WTC11 (cell line): ENCODE measurements at regions not wholly inside any gene's neighbourhood (a gene's known extent, or its start where the extent isn't known, plus 50 kb on each side); places are given as distances from the start of the nearest gene placed in this dataset.

ENCODE experiments used
- ATAC-seq: fragments of 200-7000 bp; cut with Tn5 transposase; 2 replicates; pipeline ENCODE4 v1.10.0; 2021; ENCODE audit warnings: mild to moderate bottlenecking, moderate library complexity
- CTCF ChIA-PET: fragments of 300-600 bp; sonication (Branson Sonifier 250); formaldehyde crosslinking; loops from one replicate; lab custom pipeline; 2021; ENCODE audit warnings: antibody characterized with exemption; lab: Charles Lee
- POLR2A ChIA-PET: fragments of 350-600 bp; sonication (Branson Sonifier 250); formaldehyde crosslinking; loops from one replicate; lab custom pipeline; 2021; ENCODE audit warnings: antibody characterized with exemption; lab: Charles Lee
- DNase-seq: peaks from one replicate; pipeline ENCODE4 v3.0.0; 2021; ENCODE audit warnings: low spot score
- H3K27ac Mint-ChIP-seq: 2 replicates; pipeline ENCODE4 v1.8.0; 2021; ENCODE audit warnings: mixed read lengths
- H3K27me3 Mint-ChIP-seq: 2 replicates; pipeline ENCODE4 v1.8.0; 2021; ENCODE audit warnings: low read depth, mild to moderate bottlenecking, moderate library complexity, mixed read lengths
- H3K36me3 Mint-ChIP-seq: 2 replicates; pipeline ENCODE4 v1.8.0; 2021; ENCODE audit warnings: mixed read lengths
- H3K4me1 Mint-ChIP-seq: 2 replicates; pipeline ENCODE4 v1.8.0; 2022; ENCODE audit warnings: mixed read lengths
- H3K4me3 Mint-ChIP-seq: 2 replicates; pipeline ENCODE4 v1.8.0; 2021; ENCODE audit warnings: mild to moderate bottlenecking, moderate library complexity, mixed read lengths
- H3K9me3 Mint-ChIP-seq: 2 replicates; pipeline ENCODE4 v1.8.0; 2021; ENCODE audit warnings: mixed read lengths
- AR ChIP-seq: fragments of 250-450 bp; sonication (Bioruptor Pico); IDR thresholded peaks from 2 replicates; pipeline ENCODE4 v1.9.0; 2021; ENCODE audit warnings: mild to moderate bottlenecking
- CTCF ChIP-seq: fragments of 200-600 bp; IDR thresholded peaks from 2 replicates; pipeline ENCODE4 v1.8.0; 2022; ENCODE audit warnings: antibody characterized with exemption
- E2F1 ChIP-seq: sonication (generic); formaldehyde crosslinking; IDR thresholded peaks from 2 replicates; pipeline ENCODE4 v1.8.0; 2022; ENCODE audit warnings: mild to moderate bottlenecking, missing genetic modification reagents
- FOXJ3 ChIP-seq: sonication (generic); formaldehyde crosslinking; IDR thresholded peaks from 2 replicates; pipeline ENCODE4 v1.9.0; 2021; ENCODE audit warnings: missing genetic modification reagents, mild to moderate bottlenecking, borderline replicate concordance
- GTF2I ChIP-seq: fragments of 250-450 bp; sonication (Bioruptor Pico); conservative IDR thresholded peaks from 2 replicates; pipeline ENCODE4 v1.4.0; 2021; ENCODE audit warnings: mild to moderate bottlenecking
- MXD4 ChIP-seq: fragments of 250-450 bp; sonication (Bioruptor Pico); IDR thresholded peaks from 2 replicates; pipeline ENCODE4 v1.8.0; 2021; ENCODE audit warnings: mild to moderate bottlenecking, moderate library complexity, borderline replicate concordance
- NFYB ChIP-seq: sonication (generic); formaldehyde crosslinking; conservative IDR thresholded peaks from 2 replicates; pipeline ENCODE4 v1.8.0; 2022; ENCODE audit warnings: low read depth, missing genetic modification reagents
- OVOL2 ChIP-seq: fragments of 250-450 bp; sonication (Bioruptor Pico); IDR thresholded peaks from 2 replicates; pipeline ENCODE4 v1.9.0; 2021; ENCODE audit warnings: mild to moderate bottlenecking, borderline replicate concordance
- PRRX2 ChIP-seq: fragments of 250-450 bp; sonication (Bioruptor Pico); IDR thresholded peaks from 2 replicates; pipeline ENCODE4 v1.8.0; 2021; ENCODE audit warnings: mild to moderate bottlenecking
- SMAD4 ChIP-seq: sonication (generic); formaldehyde crosslinking; IDR thresholded peaks from 2 replicates; pipeline ENCODE4 v1.8.0; 2022; ENCODE audit warnings: mild to moderate bottlenecking, missing genetic modification reagents
- TCF7 ChIP-seq: sonication (generic); formaldehyde crosslinking; IDR thresholded peaks from 2 replicates; pipeline ENCODE4 v1.8.0; 2022; ENCODE audit warnings: mild to moderate bottlenecking, low read depth, missing genetic modification reagents, moderate library complexity
- TEAD1 ChIP-seq: sonication (generic); formaldehyde crosslinking; IDR thresholded peaks from 2 replicates; pipeline ENCODE4 v1.8.0; 2022; ENCODE audit warnings: mild to moderate bottlenecking, missing genetic modification reagents
- ZNF121 ChIP-seq: sonication (generic); formaldehyde crosslinking; IDR thresholded peaks from 2 replicates; pipeline ENCODE4 v1.8.0; 2023; ENCODE audit warnings: missing genetic modification reagents
- ZNF317 ChIP-seq: sonication (generic); formaldehyde crosslinking; IDR thresholded peaks from 2 replicates; pipeline ENCODE4 v1.8.1; 2023; ENCODE audit warnings: low read depth, mild to moderate bottlenecking, moderate library complexity, missing genetic modification reagents, borderline replicate concordance
- ZNF416 ChIP-seq: fragments of 250-450 bp; sonication (Bioruptor Pico); IDR thresholded peaks from 2 replicates; pipeline ENCODE4 v1.9.0; 2021; ENCODE audit warnings: mild to moderate bottlenecking, inconsistent platforms
- ZNF425 ChIP-seq: fragments of 250-450 bp; sonication (Bioruptor Pico); conservative IDR thresholded peaks from 2 replicates; pipeline ENCODE4 v1.9.0; 2021; ENCODE audit warnings: mild to moderate bottlenecking
- ZSCAN18 ChIP-seq: fragments of 250-450 bp; sonication (Bioruptor Pico); IDR thresholded peaks from 2 replicates; pipeline ENCODE4 v2.1.2; 2022; ENCODE audit warnings: mild to moderate bottlenecking, moderate library complexity

DNA sequence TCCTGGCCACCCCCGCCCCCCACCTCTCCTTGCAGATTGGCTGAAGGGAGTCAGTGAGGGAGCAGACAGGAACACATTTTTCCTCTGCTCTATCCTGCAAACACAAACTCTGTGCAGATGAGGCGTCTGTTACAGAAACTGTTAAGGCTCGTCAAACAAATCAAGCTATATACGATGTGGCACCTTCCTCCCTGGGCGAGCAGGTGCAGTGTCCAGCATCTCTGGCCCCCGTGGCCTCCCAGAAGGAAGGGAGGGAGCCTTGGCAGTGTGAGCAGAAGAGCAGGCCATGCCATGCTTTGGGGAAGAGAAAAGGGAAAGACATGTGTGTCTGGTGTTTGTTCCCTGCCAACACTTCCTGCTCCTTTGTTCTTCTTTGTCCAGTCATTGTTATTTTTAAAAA is 267.8 kb downstream of the UTP18 start:
- H3K27me3 Mint-ChIP-seq = peaks cover 13% of the 10 kb centered on the region
- POLR2A ChIA-PET = no interaction called here

More for the DNA sequence above, 267.8 kb downstream of the UTP18 start:
- no peaks in the 10 kb centered on the region for H3K4me1 Mint-ChIP-seq
- ATAC-seq (no peak), DNase-seq (no peak)
- H3K36me3 Mint-ChIP-seq = 0 out of 2 replicates have a peak, but pooled peaks cover 2% of the 10 kb centered on the region
- CTCF ChIA-PET = no interaction called here
- no peak overlapping the region for H3K4me3 Mint-ChIP-seq
- peaks cover 24% of the 10 kb centered on the region for H3K9me3 Mint-ChIP-seq
- no peak overlapping the region for H3K27ac Mint-ChIP-seq
- no peak for TF ChIP-seq GTF2I (CRISPR knock-in tag)
- TF ChIP-seq NFYB (CRISPR knock-in tag) = no peak
- TF ChIP-seq TEAD1 (CRISPR knock-in tag) = no peak
- TF ChIP-seq PRRX2 (CRISPR knock-in tag) = no peak
- TF ChIP-seq ZNF317 = no peak
- no peak for TF ChIP-seq SMAD4 (CRISPR knock-in tag)
- no peak for TF ChIP-seq ZNF416 (CRISPR knock-in tag)
- no peak for TF ChIP-seq FOXJ3 (CRISPR knock-in tag)
- no peak for TF ChIP-seq OVOL2 (CRISPR knock-in tag)
- no peak for TF ChIP-seq E2F1 (CRISPR knock-in tag)
- TF ChIP-seq MXD4 = no peak
- TF ChIP-seq ZNF121 (CRISPR knock-in tag) = no peak
- TF ChIP-seq ZSCAN18 (CRISPR knock-in tag) = no peak
- TF ChIP-seq TCF7 (CRISPR knock-in tag) = no peak
- no peak for TF ChIP-seq AR (CRISPR knock-in tag)
- TF ChIP-seq CTCF = no peak
- TF ChIP-seq ZNF425 (CRISPR knock-in tag) = no peak
- TF ChIP-seq, all 79 proteins: peak for 0
